Choroid plexus epithelial cell (primary cell): ENCODE measurements at regions not wholly inside any gene's neighbourhood (a gene's known extent, or its start where the extent isn't known, plus 50 kb on each side); places are given as distances from the start of the nearest gene placed in this dataset.

Experiments
- DNase-seq: peaks from one replicate; pipeline ENCODE4 v3.0.0-alpha.2; 2010; ENCODE audit warnings: low read depth
- H3K4me3 ChIP-seq: 2 replicates; pipeline ENCODE4 v1.5.1; 2011; ENCODE audit warnings: low read depth, mild to moderate bottlenecking, control low read depth, low read length, moderate library complexity
- TF ChIP-seq, protein P1 (sequence below): conservative IDR thresholded peaks from 2 replicates; pipeline ENCODE4 v1.5.1; 2011; ENCODE audit warnings: low read depth, mild to moderate bottlenecking, control low read depth, inconsistent platforms, low read length, moderate library complexity

DNA sequence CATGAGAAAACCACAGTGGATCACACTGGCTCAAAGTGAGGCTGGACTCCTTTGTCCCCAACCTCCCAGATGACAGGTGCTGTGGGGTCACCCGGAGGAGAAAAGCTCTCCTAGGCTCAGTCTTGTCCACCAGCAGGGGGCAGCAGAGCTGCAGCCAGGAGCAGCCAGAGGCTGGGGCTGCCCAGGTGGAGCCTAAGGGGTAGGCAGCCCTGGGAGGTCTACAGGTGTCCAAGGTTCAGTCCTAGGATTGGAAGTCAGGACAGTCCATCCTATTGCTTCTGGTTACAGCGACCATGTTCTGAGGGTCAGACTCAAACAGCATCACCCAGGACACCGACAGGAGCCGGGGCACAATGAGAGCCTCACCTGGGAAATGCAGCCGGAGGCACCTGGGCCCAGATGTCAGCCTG lies 77.6 kb upstream of the IGLL5 start:
- H3K4me3 ChIP-seq, result no peak overlapping the region
- DNase-seq, result no peak
- TF ChIP-seq, protein P1, sequence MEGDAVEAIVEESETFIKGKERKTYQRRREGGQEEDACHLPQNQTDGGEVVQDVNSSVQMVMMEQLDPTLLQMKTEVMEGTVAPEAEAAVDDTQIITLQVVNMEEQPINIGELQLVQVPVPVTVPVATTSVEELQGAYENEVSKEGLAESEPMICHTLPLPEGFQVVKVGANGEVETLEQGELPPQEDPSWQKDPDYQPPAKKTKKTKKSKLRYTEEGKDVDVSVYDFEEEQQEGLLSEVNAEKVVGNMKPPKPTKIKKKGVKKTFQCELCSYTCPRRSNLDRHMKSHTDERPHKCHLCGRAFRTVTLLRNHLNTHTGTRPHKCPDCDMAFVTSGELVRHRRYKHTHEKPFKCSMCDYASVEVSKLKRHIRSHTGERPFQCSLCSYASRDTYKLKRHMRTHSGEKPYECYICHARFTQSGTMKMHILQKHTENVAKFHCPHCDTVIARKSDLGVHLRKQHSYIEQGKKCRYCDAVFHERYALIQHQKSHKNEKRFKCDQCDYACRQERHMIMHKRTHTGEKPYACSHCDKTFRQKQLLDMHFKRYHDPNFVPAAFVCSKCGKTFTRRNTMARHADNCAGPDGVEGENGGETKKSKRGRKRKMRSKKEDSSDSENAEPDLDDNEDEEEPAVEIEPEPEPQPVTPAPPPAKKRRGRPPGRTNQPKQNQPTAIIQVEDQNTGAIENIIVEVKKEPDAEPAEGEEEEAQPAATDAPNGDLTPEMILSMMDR, result no peak

DNA sequence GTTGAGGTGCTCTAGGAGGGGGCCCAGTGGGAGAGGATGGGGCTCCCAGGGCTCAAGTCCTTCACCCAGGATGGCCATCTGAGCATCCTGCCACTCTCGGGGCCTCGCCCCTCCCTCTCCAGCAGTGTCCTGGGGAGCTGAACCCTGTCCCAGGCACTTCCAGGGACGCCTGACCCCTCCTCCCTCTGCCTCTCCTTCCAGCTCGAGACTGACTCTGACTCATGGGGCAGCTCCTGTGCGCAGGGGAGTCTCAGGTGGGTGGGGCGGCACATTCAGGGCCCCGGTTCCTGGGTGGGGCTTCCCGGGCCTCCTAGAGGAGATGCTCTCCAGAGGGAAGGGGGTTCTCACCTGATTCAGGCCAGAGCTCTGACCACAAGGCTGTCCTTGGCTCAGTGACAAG lies 77.1 kb upstream of the IGLL5 start:
- no peak overlapping the region for H3K4me3 ChIP-seq
- DNase-seq, result no peak
- TF ChIP-seq, protein P1, result no peak

DNA sequence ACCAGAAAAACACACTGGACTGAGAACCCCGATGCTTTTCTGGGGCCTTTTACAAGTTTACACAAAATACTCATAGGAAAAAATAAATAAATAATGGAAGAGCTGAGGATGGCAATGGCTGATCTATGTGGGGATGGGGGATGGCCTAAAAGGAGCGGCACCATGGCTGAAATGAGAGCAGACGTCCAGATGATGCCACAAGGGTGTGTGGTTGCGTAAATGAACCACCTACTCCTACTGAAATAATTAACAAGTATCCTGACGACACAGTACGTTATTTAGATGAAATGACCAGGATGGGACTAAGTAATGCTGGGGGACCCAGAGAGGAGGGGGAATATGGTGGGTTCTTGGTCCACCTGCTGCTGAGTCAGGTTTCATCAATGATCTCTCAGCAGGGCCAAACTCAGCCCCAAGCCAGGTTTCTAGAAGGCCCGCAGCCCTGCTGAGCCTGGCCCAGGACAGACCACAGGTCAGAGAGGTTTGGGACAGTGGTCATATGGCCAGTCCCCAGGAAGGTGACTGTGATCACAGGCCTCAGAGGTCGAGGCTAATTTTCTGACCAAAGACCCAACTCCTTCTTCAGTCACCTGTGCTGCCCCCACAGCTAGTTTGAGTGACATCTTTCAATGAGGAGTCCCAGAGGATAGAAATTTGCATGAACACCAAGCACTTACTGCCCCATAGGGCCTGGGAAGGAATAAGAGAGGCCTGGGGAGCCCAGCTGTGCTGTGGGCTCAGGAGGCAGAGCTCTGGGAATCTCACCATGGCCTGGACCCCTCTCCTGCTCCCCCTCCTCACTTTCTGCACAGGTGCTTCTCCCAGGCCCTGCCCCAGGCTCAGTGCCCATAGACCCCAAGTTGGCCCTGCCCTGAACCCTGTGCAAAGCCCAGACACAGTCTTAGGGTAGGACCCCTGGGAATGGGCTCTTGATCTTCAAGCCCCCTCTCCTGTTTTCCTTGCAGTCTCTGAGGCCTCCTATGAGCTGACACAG lies 76.3 kb upstream of the IGLL5 start:
- DNase-seq, result no peak
- TF ChIP-seq, protein P1, result no peak
- H3K4me3 ChIP-seq, result no peak overlapping the region

DNA sequence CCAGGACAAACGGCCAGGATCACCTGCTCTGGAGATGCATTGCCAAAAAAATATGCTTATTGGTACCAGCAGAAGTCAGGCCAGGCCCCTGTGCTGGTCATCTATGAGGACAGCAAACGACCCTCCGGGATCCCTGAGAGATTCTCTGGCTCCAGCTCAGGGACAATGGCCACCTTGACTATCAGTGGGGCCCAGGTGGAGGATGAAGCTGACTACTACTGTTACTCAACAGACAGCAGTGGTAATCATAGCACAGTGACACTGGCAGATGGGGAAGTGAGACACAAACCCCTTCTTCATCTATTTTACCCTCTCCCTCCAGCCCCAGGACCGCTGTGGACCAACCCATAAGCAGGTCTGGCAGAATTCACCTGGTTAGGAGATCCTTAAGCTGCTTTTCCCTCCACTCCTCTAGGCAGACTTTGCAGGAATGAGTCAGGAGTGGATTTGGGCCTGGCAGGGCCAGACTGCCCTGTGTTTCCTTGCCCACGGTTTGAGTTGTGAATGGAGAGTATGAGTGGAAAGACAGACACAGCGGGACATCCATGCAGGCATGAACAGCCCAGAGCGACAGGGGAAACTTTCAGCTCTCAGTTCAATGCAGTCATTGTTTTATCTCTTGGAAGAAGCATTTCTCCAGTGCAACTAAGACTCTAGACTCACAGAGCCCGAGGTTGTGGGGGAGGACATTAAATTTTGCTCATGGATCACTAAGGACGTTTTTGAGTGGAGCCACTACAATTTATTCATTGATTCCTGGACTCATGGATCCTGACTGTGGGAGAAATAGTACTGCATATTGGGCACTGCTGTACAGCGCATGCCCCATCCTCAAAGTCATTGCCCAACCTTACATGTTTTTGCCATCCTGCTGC lies 75.3 kb upstream of the IGLL5 start:
- no peak for DNase-seq
- TF ChIP-seq, protein P1, result no peak
- H3K4me3 ChIP-seq, result no peak overlapping the region

DNA sequence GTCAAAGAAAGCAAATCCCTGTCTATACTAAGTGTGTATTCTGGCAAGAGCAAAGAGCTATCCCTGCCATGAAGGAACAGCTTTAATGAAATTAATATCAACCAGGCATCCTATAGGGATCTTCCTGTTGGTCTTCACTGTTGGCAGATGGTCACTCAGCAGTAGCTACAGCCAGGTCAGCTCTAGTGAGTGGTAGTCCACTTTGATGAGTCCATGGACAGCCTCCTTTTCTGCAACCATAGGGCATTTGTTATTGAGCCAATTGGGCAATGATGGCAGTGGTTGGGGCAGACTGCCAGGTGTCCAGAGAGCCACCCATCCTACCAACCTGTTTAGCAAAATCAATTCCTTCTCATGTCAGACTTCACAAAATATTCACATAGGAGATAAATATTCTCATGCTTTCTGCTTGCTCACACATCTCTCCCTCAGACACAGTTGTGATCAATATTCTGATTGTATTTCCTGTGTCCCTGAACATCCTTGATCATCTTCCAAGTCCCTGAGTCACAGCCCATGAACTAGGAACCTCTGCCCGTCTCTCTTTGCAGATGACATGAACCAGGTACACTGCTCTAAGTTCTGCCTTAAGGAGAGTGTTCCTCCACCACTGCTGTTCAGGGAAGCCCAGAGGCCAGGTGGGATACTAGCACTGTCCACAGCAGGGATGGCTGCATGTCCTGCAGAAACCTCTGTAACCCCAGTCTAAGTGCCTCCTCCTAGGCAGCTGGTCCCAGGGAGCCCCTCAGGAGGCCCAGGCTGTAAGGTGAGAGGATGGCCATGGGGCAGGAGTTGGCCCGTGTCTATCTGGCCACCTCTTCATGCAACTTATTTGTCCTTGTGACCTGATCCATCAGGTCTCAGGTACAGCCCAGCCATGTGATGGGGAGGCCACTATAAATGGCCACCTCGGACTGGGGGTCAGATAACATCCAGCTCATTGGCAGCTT lies 74.2 kb upstream of the IGLL5 start:
- H3K4me3 ChIP-seq, result no peak overlapping the region
- TF ChIP-seq, protein P1, result no peak
- no peak for DNase-seq
